Parathyroid adenoma (tissue), 2 donors: ENCODE measurements at regions not wholly inside any gene's neighbourhood (a gene's known extent, or its start where the extent isn't known, plus 50 kb on each side); places are given as distances from the start of the nearest gene placed in this dataset.

Experiments used
- H2AFZ ChIP-seq: fragments of 300-600 bp; sonication (generic); one replicate; pipeline ENCODE4 v1.7.0; 2017; ENCODE audit warnings: antibody characterized with exemption, mild to moderate bottlenecking
- H3K27ac ChIP-seq: fragments of 300-600 bp; sonication (generic); one replicate; pipeline ENCODE4 v1.7.0; 2017
- H3K27me3 ChIP-seq: fragments of 300-600 bp; sonication (generic); one replicate; pipeline ENCODE4 v1.7.0; 2017; ENCODE audit warnings: low read length; ENCODE audit not compliant: control insufficient read depth, insufficient read depth
- H3K36me3 ChIP-seq: fragments of 300-600 bp; sonication (generic); one replicate; pipeline ENCODE4 v1.7.0; 2017; ENCODE audit warnings: low read length; ENCODE audit not compliant: control insufficient read depth, insufficient read depth
- H3K4me1 ChIP-seq: fragments of 300-600 bp; sonication (generic); one replicate; pipeline ENCODE4 v1.7.0; 2017; ENCODE audit warnings: control low read depth
- H3K4me2 ChIP-seq: fragments of 300-600 bp; sonication (generic); one replicate; pipeline ENCODE4 v1.7.0; 2017; ENCODE audit warnings: low read length
- H3K4me3 ChIP-seq: fragments of 300-600 bp; sonication (generic); one replicate; pipeline ENCODE4 v1.7.0; 2017; ENCODE audit warnings: low read depth, low read length
- H3K79me2 ChIP-seq: fragments of 300-600 bp; sonication (generic); one replicate; pipeline ENCODE4 v1.7.0; 2017; ENCODE audit warnings: control low read depth
- H3K9ac ChIP-seq: fragments of 300-600 bp; sonication (generic); one replicate; pipeline ENCODE4 v1.7.0; 2017; ENCODE audit warnings: mild to moderate bottlenecking
- H3K9me3 ChIP-seq: fragments of 300-600 bp; sonication (generic); one replicate; pipeline ENCODE4 v1.7.0; 2017; ENCODE audit warnings: low read length; ENCODE audit not compliant: control insufficient read depth
- CTCF ChIP-seq: fragments of 300-600 bp; sonication (generic); IDR thresholded peaks from one replicate; pipeline ENCODE4 v1.7.0; 2017; ENCODE audit warnings: antibody characterized with exemption, mild to moderate bottlenecking
- donor health status: primary hyperparathyroidism.

- no peaks in the 10 kb centered on the region for H3K79me2 ChIP-seq
- H3K4me1 ChIP-seq = no peaks in the 10 kb centered on the region
- no peak overlapping the region for H3K9ac ChIP-seq
- no peaks in the 10 kb centered on the region for H3K9me3 ChIP-seq
- no peak overlapping the region for H2AFZ ChIP-seq
- no peak overlapping the region for H3K27ac ChIP-seq
- no peaks in the 10 kb centered on the region for H3K36me3 ChIP-seq
- H3K4me3 ChIP-seq = no peak overlapping the region
- no peak overlapping the region for H3K4me2 ChIP-seq
- TF ChIP-seq CTCF = no peak
- H3K27me3 ChIP-seq = no peaks in the 10 kb centered on the region
Observed at GRCh38 chr10:118107040-118107439, 60.3 kb upstream of the RAB11FIP2 start.

GRCh38 chr10:118106426-118106825, 59.7 kb upstream of the RAB11FIP2 start:
- Histone ChIP-seq H3K4me2 (no peak overlapping the region), H3K4me3 (no peak overlapping the region), H3K9me3 (no peaks in the 10 kb centered on the region), H3K4me1 (no peaks in the 10 kb centered on the region), H3K27me3 (no peaks in the 10 kb centered on the region), H3K36me3 (no peaks in the 10 kb centered on the region), H2AFZ (no peak overlapping the region), H3K9ac (no peak overlapping the region), H3K27ac (no peak overlapping the region), H3K79me2 (no peaks in the 10 kb centered on the region)
- TF ChIP-seq CTCF = no peak

- H3K27ac ChIP-seq = no peak overlapping the region
- no peak overlapping the region for H3K9ac ChIP-seq
- H3K4me2 ChIP-seq = no peak overlapping the region
- no peaks in the 10 kb centered on the region for H3K4me1 ChIP-seq
- TF ChIP-seq CTCF = no peak
- H3K27me3 ChIP-seq = no peaks in the 10 kb centered on the region
- no peaks in the 10 kb centered on the region for H3K9me3 ChIP-seq
- no peak overlapping the region for H3K4me3 ChIP-seq
- H2AFZ ChIP-seq = no peak overlapping the region
- H3K36me3 ChIP-seq = no peaks in the 10 kb centered on the region
- H3K79me2 ChIP-seq = no peaks in the 10 kb centered on the region
Observed at GRCh38 chr10:118102121-118102520, 55.4 kb upstream of the RAB11FIP2 start.

GRCh38 chr10:118101501-118101900, 54.8 kb upstream of the RAB11FIP2 start:
- Histone ChIP-seq H3K27ac (no peak overlapping the region), H3K4me2 (no peak overlapping the region)

More at GRCh38 chr10:118101501-118101900, 54.8 kb upstream of the RAB11FIP2 start:
- no peak for TF ChIP-seq CTCF
- H2AFZ ChIP-seq = no peak overlapping the region
- H3K4me3 ChIP-seq = no peak overlapping the region
- no peak overlapping the region for H3K9ac ChIP-seq
- H3K79me2 ChIP-seq = no peaks in the 10 kb centered on the region
- no peaks in the 10 kb centered on the region for H3K27me3 ChIP-seq
- no peaks in the 10 kb centered on the region for H3K9me3 ChIP-seq
- no peaks in the 10 kb centered on the region for H3K4me1 ChIP-seq
- no peaks in the 10 kb centered on the region for H3K36me3 ChIP-seq
